Nephron (organoid): ENCODE measurements at regions not wholly inside any gene's neighbourhood (a gene's known extent, or its start where the extent isn't known, plus 50 kb on each side); places are given as distances from the start of the nearest gene placed in this dataset.

ENCODE experiments used
- H3K27ac Mint-ChIP-seq, 3 experiments: 2 replicates each; pipeline ENCODE4 v1.8.0; 2020; ENCODE audit warnings: mixed read lengths in 3 of 3, mild to moderate bottlenecking in 2 of 3, moderate library complexity in 1 of 3
- H3K27me3 Mint-ChIP-seq: 2 replicates; pipeline ENCODE4 v1.8.0; 2021; ENCODE audit warnings: low read depth, mild to moderate bottlenecking, moderate library complexity, mixed read lengths
- H3K36me3 Mint-ChIP-seq: 2 replicates; pipeline ENCODE4 v1.8.0; 2020; ENCODE audit warnings: low read depth, mixed read lengths
- H3K4me1 Mint-ChIP-seq: 2 replicates; pipeline ENCODE4 v1.8.0; 2020; ENCODE audit warnings: mixed read lengths
- H3K4me3 Mint-ChIP-seq, 3 experiments: 2 replicates each; pipeline ENCODE4 v1.8.0; 2020; ENCODE audit warnings: mild to moderate bottlenecking in 3 of 3, mixed read lengths in 3 of 3, moderate library complexity in 2 of 3
- H3K9me3 Mint-ChIP-seq: 2 replicates; pipeline ENCODE4 v1.8.0; 2020; ENCODE audit warnings: mixed read lengths
- CTCF ChIP-seq, 3 experiments: fragments of 200-600 bp; sonication (generic); IDR thresholded peaks; one replicate each; pipeline ENCODE4 v1.5.0; 2021; ENCODE audit warnings: antibody characterized with exemption in 3 of 3; ENCODE audit not compliant: unreplicated experiment in 3 of 3

- Mint-ChIP-seq H3K4me1 (no peaks in the 10 kb centered on the region), H3K36me3 (no peaks in the 10 kb centered on the region), H3K27me3 (no peaks in the 10 kb centered on the region), H3K4me3 (no peak overlapping the region), H3K9me3 (peaks cover 14% of the 10 kb centered on the region), H3K27ac (no peak overlapping the region)
- no peak for TF ChIP-seq CTCF (IDR thresholded peaks at IDR 0.05; ENCODE audit: unreplicated experiment in 3 of 3)
These were observed 83.8 kb downstream of the CAVIN4 start for GRCh38 chr9:100661668-100662067.

- no peak for TF ChIP-seq CTCF (IDR thresholded peaks at IDR 0.05; ENCODE audit: unreplicated experiment in 3 of 3)
- Mint-ChIP-seq H3K4me3 (no peak overlapping the region), H3K4me1 (no peaks in the 10 kb centered on the region), H3K27ac (no peak overlapping the region), H3K27me3 (no peaks in the 10 kb centered on the region), H3K9me3 (peaks cover 14% of the 10 kb centered on the region), H3K36me3 (no peaks in the 10 kb centered on the region)
These were observed 84.2 kb downstream of the CAVIN4 start for GRCh38 chr9:100662122-100662521.

GRCh38 chr9:100667448-100667847, 89.6 kb downstream of the CAVIN4 start:
- Mint-ChIP-seq H3K4me3 (no peak overlapping the region), H3K4me1 (peaks cover 17% of the 10 kb centered on the region), H3K27me3 (no peaks in the 10 kb centered on the region), H3K36me3 (no peaks in the 10 kb centered on the region), H3K9me3 (peaks cover 10% of the 10 kb centered on the region), H3K27ac (no peak overlapping the region)
- TF ChIP-seq CTCF (IDR thresholded peaks at IDR 0.05; ENCODE audit: unreplicated experiment in 3 of 3), result no peak

- H3K27me3 Mint-ChIP-seq, result no peaks in the 10 kb centered on the region
- H3K9me3 Mint-ChIP-seq, result peaks cover 10% of the 10 kb centered on the region
- no peaks in the 10 kb centered on the region for H3K36me3 Mint-ChIP-seq
- no peak overlapping the region for H3K27ac Mint-ChIP-seq
- H3K4me3 Mint-ChIP-seq, result no peak overlapping the region
- peaks cover 23% of the 10 kb centered on the region for H3K4me1 Mint-ChIP-seq
- TF ChIP-seq CTCF (IDR thresholded peaks at IDR 0.05; ENCODE audit: unreplicated experiment in 3 of 3), result no peak
These were observed 90.1 kb downstream of the CAVIN4 start for GRCh38 chr9:100668024-100668423.

GRCh38 chr9:100669968-100670367, 92.1 kb downstream of the CAVIN4 start:
- H3K9me3 Mint-ChIP-seq, result peaks cover 10% of the 10 kb centered on the region
- H3K27me3 Mint-ChIP-seq, result no peaks in the 10 kb centered on the region
- H3K4me3 Mint-ChIP-seq, result no peak overlapping the region
- TF ChIP-seq CTCF (IDR thresholded peaks at IDR 0.05; ENCODE audit: unreplicated experiment in 3 of 3), result no peak
- H3K36me3 Mint-ChIP-seq, result no peaks in the 10 kb centered on the region
- H3K4me1 Mint-ChIP-seq, result peaks cover 42% of the 10 kb centered on the region
- H3K27ac Mint-ChIP-seq, result no peak overlapping the region

- no peaks in the 10 kb centered on the region for H3K36me3 Mint-ChIP-seq
- no peak overlapping the region for H3K4me3 Mint-ChIP-seq
- TF ChIP-seq CTCF (IDR thresholded peaks at IDR 0.05; ENCODE audit: unreplicated experiment in 3 of 3), result no peak
- H3K27ac Mint-ChIP-seq, result peak overlapping the region in 2 of 3 experiments; percentile 1 to 10
- peaks cover 44% of the 10 kb centered on the region for H3K4me1 Mint-ChIP-seq
- no peaks in the 10 kb centered on the region for H3K27me3 Mint-ChIP-seq
- H3K9me3 Mint-ChIP-seq, result peaks cover 4% of the 10 kb centered on the region
These were observed 92.8 kb downstream of the CAVIN4 start for GRCh38 chr9:100670719-100671118.
